ENCODE measurements at regions not wholly inside any gene's neighbourhood (a gene's known extent, or its start where the extent isn't known, plus 50 kb on each side); places are given as distances from the start of the nearest gene placed in this dataset.
A peak's percentile ranks its signal among the peaks of the same experiment; 100 is the strongest.

- no peak for TF ChIP-seq CTCF (IDR thresholded peaks at IDR 0.05; ENCODE audit: unreplicated experiment)
- BruUV-seq (replicated peaks) = no TSS peak
- intact Hi-C loops (cut with micrococcal nuclease) = loop anchor here (10.0 kb wide), 1 partner anchor 99 kb away; no protein-coding TSS in a partner anchor
- Mint-ChIP-seq H3K27me3 (ENCODE audit: insufficient read depth, unreplicated experiment) (no peaks in the 10 kb centered on the region), H3K4me3 (ENCODE audit: unreplicated experiment) (no peak overlapping the region), H3K27ac (ENCODE audit: low read depth, unreplicated experiment) (peak overlapping the region; percentile 87), H3K36me3 (ENCODE audit: insufficient read depth, unreplicated experiment) (no peaks in the 10 kb centered on the region), H3K4me1 (ENCODE audit: insufficient read depth, unreplicated experiment) (peaks cover 36% of the 10 kb centered on the region), H3K9me3 (ENCODE audit: unreplicated experiment) (no peaks in the 10 kb centered on the region)
- peak; percentile 78 for DNase-seq (ENCODE audit: unreplicated experiment)
- ChIA-PET CTCF (interaction anchor here (0.6 to 1.0 kb wide), 5 partner anchors 35 to 854 kb away, joined by 3 read pairs; partner anchors contain the start of gene PLPP3), POLR2A (no interaction called here)
Observed at GRCh38 chr1:55725378-55725777, 510.2 kb upstream of the USP24 start.

GRCh38 chr1:55724551-55725325, 509.6 kb upstream of the USP24 start:
- Mint-ChIP-seq H3K9me3 (ENCODE audit: unreplicated experiment) (no peaks in the 10 kb centered on the region), H3K4me3 (ENCODE audit: unreplicated experiment) (peak overlapping the region; percentile 7), H3K27me3 (ENCODE audit: insufficient read depth, unreplicated experiment) (no peaks in the 10 kb centered on the region), H3K36me3 (ENCODE audit: insufficient read depth, unreplicated experiment) (no peaks in the 10 kb centered on the region), H3K27ac (ENCODE audit: low read depth, unreplicated experiment) (peak overlapping the region; percentile 87), H3K4me1 (ENCODE audit: insufficient read depth, unreplicated experiment) (peaks cover 39% of the 10 kb centered on the region)
- ChIA-PET POLR2A (interaction anchor here (0.6 kb wide), 3 partner anchors 65 to 486 kb away, joined by 3 to 4 read pairs (median 3); no protein-coding TSS in a partner anchor), CTCF (interaction anchor here (0.6 to 1.0 kb wide), 3 partner anchors 239 to 855 kb away, joined by 3 read pairs; partner anchors contain the start of gene PLPP3)
- no peak for TF ChIP-seq CTCF (IDR thresholded peaks at IDR 0.05; ENCODE audit: unreplicated experiment)
- DNase-seq (ENCODE audit: unreplicated experiment) = peak; percentile 70
- no TSS peak for BruUV-seq (replicated peaks)
- intact Hi-C loops (cut with micrococcal nuclease) = loop anchor here (10.0 kb wide), 1 partner anchor 100 kb away; no protein-coding TSS in a partner anchor

- H3K9me3 Mint-ChIP-seq (ENCODE audit: unreplicated experiment) = no peaks in the 10 kb centered on the region
- H3K4me1 Mint-ChIP-seq (ENCODE audit: insufficient read depth, unreplicated experiment) = peaks cover 56% of the 10 kb centered on the region
- no peaks in the 10 kb centered on the region for H3K27me3 Mint-ChIP-seq (ENCODE audit: insufficient read depth, unreplicated experiment)
- no peak overlapping the region for H3K27ac Mint-ChIP-seq (ENCODE audit: low read depth, unreplicated experiment)
- no peak for TF ChIP-seq CTCF (IDR thresholded peaks at IDR 0.05; ENCODE audit: unreplicated experiment)
- intact Hi-C loops (cut with micrococcal nuclease) = loop anchor here (10.0 kb wide), 1 partner anchor 102 kb away; no protein-coding TSS in a partner anchor
- DNase-seq (ENCODE audit: unreplicated experiment) = no peak
- no peaks in the 10 kb centered on the region for H3K36me3 Mint-ChIP-seq (ENCODE audit: insufficient read depth, unreplicated experiment)
- BruUV-seq (replicated peaks) = no TSS peak
- POLR2A ChIA-PET = interaction anchor here (0.7 kb wide), 1 partner anchor 347 kb away, joined by 3 read pairs; no protein-coding TSS in a partner anchor
- no peak overlapping the region for H3K4me3 Mint-ChIP-seq (ENCODE audit: unreplicated experiment)
- CTCF ChIA-PET = interaction anchor here (0.5 to 1.5 kb wide), 3 partner anchors 19 to 245 kb away, joined by 3 to 4 read pairs (median 4); no protein-coding TSS in a partner anchor
Observed at GRCh38 chr1:55723001-55723400, 507.8 kb upstream of the USP24 start.

DNA sequence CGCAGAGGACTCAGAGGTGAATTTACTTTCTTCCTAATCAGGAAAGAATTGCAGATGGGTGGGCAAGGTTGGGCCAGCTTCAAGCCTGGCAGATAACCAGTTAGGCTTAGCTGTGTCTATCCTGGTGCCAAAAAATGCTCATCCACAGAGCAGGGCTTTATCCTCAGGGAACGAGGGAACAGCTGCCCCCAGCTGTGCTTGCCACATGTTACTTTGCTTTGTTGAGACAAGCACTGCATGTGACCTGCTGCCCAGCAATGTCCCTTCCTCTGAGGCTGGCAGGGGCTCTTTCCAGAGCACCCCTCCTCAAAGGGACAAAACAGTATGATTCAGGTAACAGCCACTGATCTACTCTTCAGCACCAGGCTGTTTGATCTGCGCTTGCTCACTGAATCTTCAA, 505.1 kb upstream of the USP24 start:
- Mint-ChIP-seq H3K36me3 (ENCODE audit: insufficient read depth, unreplicated experiment) (no peaks in the 10 kb centered on the region), H3K9me3 (ENCODE audit: unreplicated experiment) (no peaks in the 10 kb centered on the region), H3K4me3 (ENCODE audit: unreplicated experiment) (no peak overlapping the region), H3K4me1 (ENCODE audit: insufficient read depth, unreplicated experiment) (peaks cover 38% of the 10 kb centered on the region), H3K27me3 (ENCODE audit: insufficient read depth, unreplicated experiment) (no peaks in the 10 kb centered on the region), H3K27ac (ENCODE audit: low read depth, unreplicated experiment) (peak overlapping the region; percentile 84)
- POLR2A ChIA-PET = interaction anchor here (1.0 kb wide), 1 partner anchor 287 kb away, joined by 3 read pairs; no protein-coding TSS in a partner anchor
- DNase-seq (ENCODE audit: unreplicated experiment) = peak; percentile 25
- intact Hi-C loops (cut with micrococcal nuclease) = loop anchor here (10.0 kb wide), 1 partner anchor 105 kb away; no protein-coding TSS in a partner anchor
- no peak for TF ChIP-seq CTCF (IDR thresholded peaks at IDR 0.05; ENCODE audit: unreplicated experiment)
- no TSS peak for BruUV-seq (replicated peaks)
- CTCF ChIA-PET = interaction anchor here (0.6 kb wide), 1 partner anchor 367 kb away, joined by 3 read pairs; no protein-coding TSS in a partner anchor

Measured in MCF 10A (cell line).